WTC11 (cell line): ENCODE measurements at regions not wholly inside any gene's neighbourhood (a gene's known extent, or its start where the extent isn't known, plus 50 kb on each side); places are given as distances from the start of the nearest gene placed in this dataset.

ENCODE experiments used
- CBFB ChIP-seq: sonication (generic); formaldehyde crosslinking; IDR thresholded peaks from 2 replicates; pipeline ENCODE4 v1.8.1; 2022; ENCODE audit warnings: mild to moderate bottlenecking, low read depth, missing genetic modification reagents
- ELF4 ChIP-seq: sonication (generic); formaldehyde crosslinking; IDR thresholded peaks from 2 replicates; pipeline ENCODE4 v1.8.1; 2022; ENCODE audit warnings: low read depth, mild to moderate bottlenecking, moderate library complexity, missing genetic modification reagents
- NFATC4 ChIP-seq: fragments of 250-450 bp; sonication (Bioruptor Pico); IDR thresholded peaks from 2 replicates; pipeline ENCODE4 v1.9.0; 2021; ENCODE audit warnings: mild to moderate bottlenecking
- SP1 ChIP-seq: sonication (generic); formaldehyde crosslinking; conservative IDR thresholded peaks from 2 replicates; pipeline ENCODE4 v1.8.1; 2022; ENCODE audit warnings: missing genetic modification reagents
- ZNF138 ChIP-seq: sonication (generic); formaldehyde crosslinking; conservative IDR thresholded peaks from 2 replicates; pipeline ENCODE4 v1.8.1; 2022; ENCODE audit warnings: mild to moderate bottlenecking, moderate library complexity, missing genetic modification reagents
- ZNF416 ChIP-seq: fragments of 250-450 bp; sonication (Bioruptor Pico); IDR thresholded peaks from 2 replicates; pipeline ENCODE4 v1.9.0; 2021; ENCODE audit warnings: mild to moderate bottlenecking, inconsistent platforms
- TF ChIP-seq, protein P1 (sequence below): fragments of 200-600 bp; IDR thresholded peaks from 2 replicates; pipeline ENCODE4 v1.8.0; 2022; ENCODE audit warnings: antibody characterized with exemption
- TF ChIP-seq, protein P2 (sequence below): sonication (generic); formaldehyde crosslinking; IDR thresholded peaks from 2 replicates; pipeline ENCODE4 v1.8.0; 2022; ENCODE audit warnings: mild to moderate bottlenecking, missing genetic modification reagents

DNA sequence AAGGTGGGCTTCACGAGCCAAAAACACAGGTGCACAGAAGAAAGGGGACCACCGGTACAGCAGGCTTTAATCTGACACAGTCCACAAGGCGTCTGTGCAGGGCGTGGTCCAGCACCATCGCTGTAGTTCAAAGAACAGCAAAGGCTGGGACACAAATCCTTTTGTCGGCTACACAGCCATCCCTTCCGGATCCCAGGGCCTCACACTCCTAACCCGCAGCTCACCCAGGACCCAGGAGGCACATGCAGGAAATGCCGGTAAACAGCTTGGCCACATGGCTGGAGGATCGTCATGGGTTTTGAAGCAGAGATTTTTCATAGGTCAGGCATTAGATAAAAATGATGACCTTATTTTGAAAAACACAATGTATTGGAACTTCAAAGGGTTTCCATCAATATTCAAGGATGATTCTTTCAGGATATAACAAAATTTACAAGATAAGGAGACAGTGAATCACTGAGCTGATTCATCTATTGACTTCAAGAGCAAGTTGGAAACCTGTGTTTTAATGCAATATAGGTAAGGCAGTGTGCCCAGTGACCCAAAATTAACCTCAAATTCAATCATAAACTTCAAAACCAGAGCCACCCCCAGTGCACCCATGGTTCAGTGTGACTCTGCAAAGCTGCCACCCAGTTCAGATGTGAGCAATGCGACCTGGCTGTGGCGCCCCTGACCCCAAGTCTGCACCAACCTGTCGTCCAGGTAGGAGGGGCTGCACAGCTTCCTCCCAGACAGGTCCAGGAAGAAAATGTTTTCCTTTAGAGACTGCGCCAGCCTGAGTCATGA is 74.4 kb downstream of the TMEM18 start:
- TF ChIP-seq, protein P1, sequence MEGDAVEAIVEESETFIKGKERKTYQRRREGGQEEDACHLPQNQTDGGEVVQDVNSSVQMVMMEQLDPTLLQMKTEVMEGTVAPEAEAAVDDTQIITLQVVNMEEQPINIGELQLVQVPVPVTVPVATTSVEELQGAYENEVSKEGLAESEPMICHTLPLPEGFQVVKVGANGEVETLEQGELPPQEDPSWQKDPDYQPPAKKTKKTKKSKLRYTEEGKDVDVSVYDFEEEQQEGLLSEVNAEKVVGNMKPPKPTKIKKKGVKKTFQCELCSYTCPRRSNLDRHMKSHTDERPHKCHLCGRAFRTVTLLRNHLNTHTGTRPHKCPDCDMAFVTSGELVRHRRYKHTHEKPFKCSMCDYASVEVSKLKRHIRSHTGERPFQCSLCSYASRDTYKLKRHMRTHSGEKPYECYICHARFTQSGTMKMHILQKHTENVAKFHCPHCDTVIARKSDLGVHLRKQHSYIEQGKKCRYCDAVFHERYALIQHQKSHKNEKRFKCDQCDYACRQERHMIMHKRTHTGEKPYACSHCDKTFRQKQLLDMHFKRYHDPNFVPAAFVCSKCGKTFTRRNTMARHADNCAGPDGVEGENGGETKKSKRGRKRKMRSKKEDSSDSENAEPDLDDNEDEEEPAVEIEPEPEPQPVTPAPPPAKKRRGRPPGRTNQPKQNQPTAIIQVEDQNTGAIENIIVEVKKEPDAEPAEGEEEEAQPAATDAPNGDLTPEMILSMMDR: no peak
- TF ChIP-seq ZNF416 (no peak), ZNF138 (no peak), NFATC4 (no peak), ELF4 (CRISPR knock-in tag) (no peak), SP1 (CRISPR knock-in tag) (no peak), CBFB (CRISPR knock-in tag) (no peak)
- TF ChIP-seq, protein P2, sequence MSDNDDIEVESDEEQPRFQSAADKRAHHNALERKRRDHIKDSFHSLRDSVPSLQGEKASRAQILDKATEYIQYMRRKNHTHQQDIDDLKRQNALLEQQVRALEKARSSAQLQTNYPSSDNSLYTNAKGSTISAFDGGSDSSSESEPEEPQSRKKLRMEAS: no peak
